SK-N-SH (cell line): ENCODE measurements at regions not wholly inside any gene's neighbourhood (a gene's known extent, or its start where the extent isn't known, plus 50 kb on each side); places are given as distances from the start of the nearest gene placed in this dataset.

Experiments used
- CTCF ChIP-seq: fragments of 200-600 bp; sonication (generic); IDR thresholded peaks from 2 replicates; pipeline ENCODE4 v1.6.1; 2017; ENCODE audit warnings: antibody characterized with exemption, mild to moderate bottlenecking, moderate library complexity
- EP300 ChIP-seq, 2 experiments: IDR thresholded peaks; 2 replicates each; pipeline versions ENCODE4 v1.4.0 to v1.6.1; 2012; ENCODE audit warnings: borderline replicate concordance in 1 of 2, low read depth in 1 of 2, low read length in 1 of 2
- FOXJ3 ChIP-seq: sonication (generic); formaldehyde crosslinking; IDR thresholded peaks from 2 replicates; pipeline ENCODE4 v1.5.1; 2020; ENCODE audit warnings: mild to moderate bottlenecking, missing genetic modification reagents
- GATA2 ChIP-seq: sonication (generic); formaldehyde crosslinking; IDR thresholded peaks from 2 replicates; pipeline ENCODE4 v1.5.0; 2020; ENCODE audit warnings: mild to moderate bottlenecking, missing genetic modification reagents
- MAX ChIP-seq: IDR thresholded peaks from 2 replicates; pipeline ENCODE4 v1.4.0; 2012; ENCODE audit warnings: low read depth
- RAD21 ChIP-seq: IDR thresholded peaks from 2 replicates; pipeline ENCODE4 v1.6.1; 2012; ENCODE audit warnings: mild to moderate bottlenecking, low read length
- REST ChIP-seq: IDR thresholded peaks from 2 replicates; pipeline ENCODE4 v1.6.1; 2012; ENCODE audit warnings: mild to moderate bottlenecking, low read depth, low read length, moderate library complexity
- USF1 ChIP-seq: IDR thresholded peaks from 2 replicates; pipeline ENCODE4 v1.4.0; 2012; ENCODE audit warnings: low read depth, borderline replicate concordance

GRCh38 chr4:35237924-35238323 lies 1006.4 kb downstream of the ARAP2 start:
- no peak for TF ChIP-seq FOXJ3 (CRISPR knock-in tag)
- TF ChIP-seq CTCF: no peak
- no peak for TF ChIP-seq EP300 (IDR thresholded peaks at IDR 0.05; ENCODE audit: borderline replicate concordance in 1 of 2, low read depth in 1 of 2, low read length in 1 of 2)
- no peak for TF ChIP-seq REST
- TF ChIP-seq USF1: no peak
- TF ChIP-seq RAD21: no peak
- no peak for TF ChIP-seq GATA2 (CRISPR knock-in tag)
- TF ChIP-seq MAX: no peak
